GM19035 (cell line): ENCODE measurements at regions not wholly inside any gene's neighbourhood (a gene's known extent, or its start where the extent isn't known, plus 50 kb on each side); places are given as distances from the start of the nearest gene placed in this dataset.

Experiments used
- ATAC-seq: cut with Tn5 transposase; IDR thresholded peaks from one replicate; pipeline ENCODE4 v1.9.1; 2021; ENCODE audit not compliant: unreplicated experiment

DNA sequence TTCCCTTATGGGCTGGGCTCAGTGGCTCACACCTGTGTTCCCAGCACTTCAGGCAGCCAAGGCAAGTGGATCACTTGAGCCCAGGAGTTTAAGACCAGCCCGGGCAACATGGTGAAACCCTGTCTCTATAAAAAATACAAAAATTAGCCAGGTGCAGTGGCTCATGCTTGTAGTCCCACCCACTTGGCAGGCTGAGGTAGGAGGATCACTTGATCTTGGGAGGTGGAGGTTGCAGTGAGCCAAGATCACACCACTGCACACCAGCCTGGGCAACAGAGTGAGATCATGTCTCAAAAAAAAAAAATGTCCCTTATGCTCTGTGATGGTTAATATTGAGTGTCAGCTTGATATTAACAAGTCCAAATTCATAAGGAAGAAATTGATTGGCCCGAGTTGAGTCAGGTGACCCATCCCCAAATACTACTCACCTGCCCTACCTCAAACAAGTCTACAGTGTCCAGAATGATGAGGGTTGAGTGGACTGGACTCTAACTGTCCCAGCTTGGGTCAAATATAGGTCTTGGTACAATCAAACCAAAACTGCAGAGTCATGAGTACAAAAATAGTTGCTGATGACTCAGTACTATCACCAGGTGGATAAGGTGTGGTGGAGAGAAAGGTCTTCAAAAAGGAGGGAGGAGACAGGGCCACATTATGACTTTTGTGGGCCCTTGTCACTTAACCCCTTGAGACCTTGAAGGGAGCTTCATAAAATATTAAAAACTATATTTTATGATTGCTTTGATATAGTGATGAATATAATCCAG, 161.0 kb downstream of the ZNF326 start:
- ATAC-seq = no peak

DNA sequence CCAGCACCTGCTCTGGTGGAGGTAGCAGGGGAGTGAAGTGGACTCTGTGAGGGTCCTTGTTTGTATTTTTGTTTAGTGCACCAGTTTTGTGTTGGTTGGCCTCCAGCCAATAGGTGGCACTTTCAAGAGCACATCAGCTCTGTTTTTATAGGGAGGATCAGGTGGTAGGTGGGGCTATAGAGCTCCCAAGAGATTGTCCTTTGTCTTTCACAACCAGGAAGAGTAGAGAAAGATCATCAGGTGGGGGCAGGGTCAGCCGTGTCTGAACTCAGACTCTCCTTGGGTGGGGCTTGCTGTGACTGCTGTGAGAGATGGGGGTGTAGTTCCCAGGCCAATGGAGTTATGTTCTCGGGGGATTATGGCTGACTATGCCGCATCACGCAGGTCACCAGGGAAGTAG, 159.8 kb downstream of the ZNF326 start:
- no peak for ATAC-seq

DNA sequence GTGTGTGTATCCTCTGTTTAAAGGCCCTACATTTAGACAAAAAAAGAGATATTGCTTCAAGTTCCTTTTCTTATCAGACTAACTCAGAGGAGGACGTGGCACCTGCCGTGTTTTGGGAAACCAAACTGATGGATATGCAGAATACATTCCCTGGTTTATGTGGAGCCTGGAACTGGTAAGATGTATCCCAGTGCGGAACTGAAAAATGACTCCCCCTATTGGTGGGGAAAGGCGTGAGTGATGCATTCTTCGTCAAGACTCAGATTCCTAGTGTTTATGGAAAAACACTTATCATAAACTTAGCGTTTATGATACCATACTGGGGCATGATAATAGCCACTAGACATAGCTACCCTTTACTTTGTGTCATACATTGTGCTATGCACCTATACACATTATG, 154.2 kb downstream of the ZNF326 start:
- ATAC-seq = no peak

DNA sequence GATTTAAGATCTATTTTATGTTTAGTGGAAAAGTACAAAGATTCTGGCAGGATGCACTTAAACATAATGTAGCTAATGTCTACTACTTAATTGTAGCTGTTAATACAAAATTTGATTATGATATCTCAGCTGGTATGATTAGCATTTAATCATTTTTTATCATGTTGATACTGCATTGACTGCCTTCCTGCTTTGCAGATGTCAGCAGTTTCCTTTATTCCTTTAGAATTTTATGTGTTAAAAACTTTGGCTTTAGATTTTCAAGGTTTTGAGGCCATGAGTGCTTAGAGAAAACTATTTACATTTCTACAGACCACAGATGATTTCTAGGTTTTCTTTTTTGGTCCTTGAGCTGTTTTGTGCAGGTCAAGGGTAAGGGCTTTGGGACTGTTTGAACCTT, 152.2 kb downstream of the ZNF326 start:
- ATAC-seq = no peak

DNA sequence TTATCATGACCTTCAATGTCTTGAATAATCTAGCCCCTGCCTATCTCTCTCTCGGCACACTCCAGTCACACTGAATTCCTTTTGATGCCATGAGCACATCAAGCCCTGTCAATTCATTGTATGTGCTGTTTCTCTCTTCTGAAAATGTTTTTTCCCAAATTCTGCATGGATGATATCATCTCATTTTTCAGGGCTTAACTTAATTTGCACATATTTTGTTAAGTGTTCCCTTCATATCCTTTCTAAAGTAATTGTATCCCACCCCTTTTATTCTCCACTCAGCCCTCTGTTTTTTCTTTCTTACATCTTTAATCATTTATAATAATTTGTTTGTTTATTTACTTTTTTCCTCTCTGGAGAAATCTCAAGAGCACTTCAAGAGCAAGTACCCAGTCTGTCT, 149.9 kb downstream of the ZNF326 start:
- no peak for ATAC-seq

DNA sequence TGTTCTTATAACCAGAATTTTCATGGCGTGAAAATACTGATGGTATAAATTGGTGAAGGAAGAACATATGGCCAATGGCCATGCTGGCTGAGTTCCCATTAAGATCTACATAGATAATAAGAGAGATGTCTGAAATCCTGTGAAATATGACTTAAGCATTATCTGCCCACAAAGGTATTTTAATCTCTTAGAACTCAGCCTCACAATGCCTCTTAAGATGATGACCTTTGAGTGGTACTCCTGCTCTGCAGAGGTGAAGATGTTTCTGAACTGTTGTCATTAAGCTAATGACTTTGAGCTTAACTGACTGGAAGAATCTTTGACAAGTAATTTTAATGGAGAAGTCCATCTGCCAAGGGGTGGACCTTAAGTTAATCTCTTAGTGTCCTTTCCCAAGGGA, 148.7 kb downstream of the ZNF326 start:
- ATAC-seq = no peak

DNA sequence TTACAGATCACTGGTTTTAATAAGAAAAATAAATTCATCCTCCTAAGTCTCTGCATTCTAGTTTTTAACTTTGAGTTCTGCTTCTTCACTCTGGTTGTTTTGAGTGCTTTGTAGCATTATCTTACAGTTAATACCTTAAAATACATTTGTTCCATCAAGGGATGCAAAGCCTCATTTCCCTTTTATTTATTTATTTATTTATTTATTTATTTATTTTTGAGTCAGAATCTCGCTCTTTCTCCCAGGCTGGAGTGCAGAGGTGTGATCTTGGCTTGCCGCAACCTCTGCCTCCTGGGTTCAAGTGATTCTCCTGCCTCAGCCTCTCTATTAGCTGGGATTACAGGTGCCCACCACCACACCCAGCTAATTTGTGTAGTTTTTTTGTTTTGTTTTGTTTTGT, 147.8 kb downstream of the ZNF326 start:
- ATAC-seq = no peak

DNA sequence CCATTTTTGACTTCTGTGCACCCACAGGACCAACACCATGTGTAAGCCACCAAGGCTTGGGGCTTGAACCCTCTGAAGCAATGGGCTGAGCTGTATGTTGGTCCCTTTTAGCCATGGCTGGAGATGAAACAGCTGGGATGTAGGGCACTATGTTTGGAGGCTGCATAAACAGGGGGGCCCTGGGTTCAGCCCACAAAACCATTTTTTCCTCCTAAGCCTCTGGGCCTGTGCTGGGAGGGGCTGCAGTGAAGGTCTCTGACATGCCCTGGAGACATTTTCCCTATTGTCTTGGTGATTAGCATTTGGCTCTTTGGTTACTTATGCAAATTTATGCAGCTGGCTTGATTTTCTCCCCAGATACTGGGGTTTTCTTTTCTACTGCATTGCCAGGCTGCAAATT, 144.9 kb downstream of the ZNF326 start:
- no peak for ATAC-seq

DNA sequence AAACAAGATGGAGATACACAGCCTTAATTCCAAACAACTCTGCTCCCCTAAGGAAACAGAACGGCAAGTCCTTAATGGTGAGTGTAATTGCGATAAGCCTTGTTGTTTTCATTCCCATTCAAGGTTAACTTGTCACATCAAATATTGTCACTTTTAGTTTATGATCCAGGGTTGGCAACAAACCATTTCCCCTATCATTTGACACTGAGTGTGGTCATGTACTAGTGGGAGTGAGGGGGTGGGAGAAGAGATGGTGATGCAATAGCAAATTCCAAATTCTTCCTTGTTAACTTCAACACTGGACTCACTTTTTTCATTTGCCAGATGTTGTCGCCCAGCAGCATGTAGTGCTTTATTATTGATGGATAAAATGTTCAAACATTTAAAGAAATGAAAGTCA, 140.4 kb downstream of the ZNF326 start:
- ATAC-seq = no peak

DNA sequence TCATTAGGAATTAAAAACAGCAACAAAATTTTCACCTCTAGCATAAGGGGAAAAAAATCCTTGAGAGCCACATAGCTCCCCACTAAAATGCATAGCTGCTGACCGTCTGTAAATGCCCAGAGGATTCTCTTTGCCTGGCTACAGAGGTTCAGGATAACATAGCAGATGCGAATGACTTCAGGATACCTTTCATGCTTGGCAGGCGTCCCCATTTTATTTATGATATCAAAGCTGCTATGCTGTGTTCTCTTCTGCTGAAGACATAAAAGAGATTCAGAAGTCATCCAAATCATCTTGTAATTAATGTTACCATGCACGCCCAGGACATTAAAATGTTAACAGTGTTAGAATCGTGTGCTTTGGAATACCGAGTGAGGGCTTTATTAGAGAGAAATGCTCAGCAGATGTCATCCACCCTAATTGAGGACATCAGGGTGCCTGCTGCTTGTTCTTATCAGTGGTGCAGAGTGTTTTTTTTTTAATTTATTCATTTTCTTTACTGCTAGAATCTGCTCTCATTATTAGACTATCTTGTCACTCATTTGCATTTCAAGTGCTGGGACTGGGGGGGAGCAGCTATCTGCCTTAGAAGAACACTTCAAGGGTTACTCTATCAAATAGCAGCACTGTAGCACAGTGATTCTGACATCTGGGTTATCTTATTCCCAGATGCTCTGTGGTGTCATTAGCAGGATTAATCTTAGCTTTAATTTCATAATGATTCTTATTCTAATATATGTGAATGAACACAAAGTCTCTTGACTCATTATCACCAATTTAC, 139.5 kb downstream of the ZNF326 start:
- ATAC-seq = no peak

DNA sequence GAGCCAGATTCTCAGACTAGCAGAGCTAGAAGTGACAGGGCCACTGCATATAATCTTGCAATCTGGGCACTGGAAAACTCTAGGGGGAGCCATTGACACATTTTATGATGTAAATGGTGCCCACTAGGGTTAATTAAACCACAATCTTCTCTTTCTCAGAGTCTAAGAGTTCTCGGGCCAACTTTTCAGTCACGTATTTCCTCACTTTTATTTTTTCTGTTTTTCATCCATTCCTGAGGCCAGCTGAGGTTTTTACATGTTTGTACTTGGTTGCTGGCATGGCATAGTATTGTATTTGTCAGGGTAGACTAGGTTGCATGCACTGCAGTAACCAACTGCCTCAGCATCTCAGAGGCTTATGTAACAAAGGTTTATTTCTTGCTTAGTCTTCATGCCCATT, 138.2 kb downstream of the ZNF326 start:
- peak; percentile 52 for ATAC-seq

DNA sequence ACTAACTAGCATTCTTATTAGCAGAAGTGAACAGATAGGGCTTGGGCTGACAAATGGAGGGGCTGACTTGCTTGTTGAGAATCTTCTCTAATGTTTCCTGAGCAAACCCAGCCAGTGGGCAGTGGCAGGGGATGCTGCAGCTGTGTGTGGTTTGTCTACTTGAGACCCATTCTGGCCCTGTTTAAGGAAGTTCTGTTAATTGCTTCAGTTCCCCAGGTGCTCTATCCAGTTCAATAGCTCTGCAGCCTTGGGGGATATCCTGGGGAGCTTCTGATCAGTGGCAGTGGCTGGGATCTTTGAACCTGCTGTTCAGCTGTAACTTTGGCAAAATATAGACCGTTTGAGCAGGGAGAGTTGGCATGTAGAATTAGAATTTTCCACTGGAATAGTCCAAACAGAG, 137.4 kb downstream of the ZNF326 start:
- no peak for ATAC-seq

DNA sequence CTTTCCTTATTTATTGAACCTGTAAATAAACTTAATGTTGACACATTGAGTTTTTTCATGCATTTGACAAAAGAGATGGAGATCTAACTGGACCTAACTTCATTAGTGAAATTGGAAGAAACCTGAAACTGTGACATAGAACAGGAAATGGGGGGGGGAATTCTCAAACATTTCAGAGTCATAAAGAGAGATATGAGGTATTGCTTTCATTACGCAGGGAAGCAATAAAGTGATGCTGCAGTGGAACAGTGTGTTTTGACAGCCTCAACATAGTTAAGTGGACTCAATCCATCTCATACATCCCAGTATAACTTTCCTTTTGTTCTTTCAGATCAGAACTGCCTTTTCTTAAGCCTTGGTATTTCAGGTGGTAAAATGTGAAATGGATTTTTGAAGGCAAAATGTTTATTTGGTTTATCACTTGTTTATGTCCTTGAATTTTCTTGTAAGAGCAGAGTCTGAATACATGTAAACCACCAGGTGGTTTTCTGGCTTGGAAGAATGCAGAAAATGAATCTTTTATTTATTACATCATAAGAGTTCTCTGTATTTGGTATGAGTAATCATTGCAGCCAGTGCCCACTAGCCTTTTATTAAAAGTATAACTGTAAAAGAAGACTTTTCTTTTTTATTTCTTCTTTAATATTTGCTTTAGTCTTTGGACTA, 132.5 kb downstream of the ZNF326 start:
- peak; percentile 54 for ATAC-seq

DNA sequence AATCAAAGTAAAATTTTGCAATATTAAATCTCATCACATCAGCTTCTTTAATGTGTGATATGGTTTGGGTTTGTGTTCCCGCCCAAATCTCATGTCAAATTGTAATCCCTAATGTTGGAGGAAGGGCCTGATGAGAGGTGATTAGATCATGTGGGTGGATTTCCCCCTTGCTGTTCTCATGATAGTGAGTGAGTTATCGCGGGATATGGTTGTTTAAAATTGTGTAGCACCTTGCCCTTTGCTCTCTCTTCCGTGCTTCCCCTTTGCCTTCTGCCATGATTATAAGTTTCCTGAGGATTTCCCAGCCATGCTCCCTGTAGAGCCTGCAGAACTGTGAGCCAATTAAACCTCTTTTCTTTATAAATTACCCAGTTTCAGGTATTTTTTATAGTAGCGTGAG, 131.9 kb downstream of the ZNF326 start:
- no peak for ATAC-seq

DNA sequence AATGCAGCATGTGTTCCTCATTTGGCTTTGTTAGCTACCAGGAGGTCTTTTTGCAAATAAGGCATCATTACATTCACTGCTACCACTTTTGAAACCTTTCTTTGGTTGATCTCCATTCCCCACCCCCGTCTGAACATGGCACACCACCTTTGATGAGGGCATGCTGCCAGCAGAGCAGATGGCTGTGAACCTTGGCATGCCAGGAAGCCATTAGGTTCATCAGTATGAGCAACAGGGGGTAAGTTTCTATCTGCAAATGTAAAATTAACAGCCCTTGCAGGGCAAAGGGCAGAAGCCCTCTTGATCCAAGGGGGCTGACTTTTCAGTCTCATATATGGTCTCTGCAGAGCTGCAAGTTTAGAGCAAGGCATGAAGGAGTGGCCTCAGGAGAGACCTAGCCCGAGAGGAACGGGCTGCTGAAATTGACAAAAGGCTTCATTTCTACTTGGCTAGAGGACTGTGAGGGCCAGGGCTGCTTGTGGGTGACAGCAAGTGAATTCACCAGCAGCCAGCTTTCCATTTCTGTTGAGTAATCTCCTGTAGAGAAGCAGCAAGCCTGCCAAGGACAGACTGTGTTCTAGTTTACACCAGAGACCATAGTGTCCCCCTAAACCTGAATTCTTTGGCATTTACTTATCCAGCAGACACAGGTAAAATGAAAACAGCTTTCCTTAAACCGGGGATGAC, 127.9 kb downstream of the ZNF326 start:
- ATAC-seq = no peak

DNA sequence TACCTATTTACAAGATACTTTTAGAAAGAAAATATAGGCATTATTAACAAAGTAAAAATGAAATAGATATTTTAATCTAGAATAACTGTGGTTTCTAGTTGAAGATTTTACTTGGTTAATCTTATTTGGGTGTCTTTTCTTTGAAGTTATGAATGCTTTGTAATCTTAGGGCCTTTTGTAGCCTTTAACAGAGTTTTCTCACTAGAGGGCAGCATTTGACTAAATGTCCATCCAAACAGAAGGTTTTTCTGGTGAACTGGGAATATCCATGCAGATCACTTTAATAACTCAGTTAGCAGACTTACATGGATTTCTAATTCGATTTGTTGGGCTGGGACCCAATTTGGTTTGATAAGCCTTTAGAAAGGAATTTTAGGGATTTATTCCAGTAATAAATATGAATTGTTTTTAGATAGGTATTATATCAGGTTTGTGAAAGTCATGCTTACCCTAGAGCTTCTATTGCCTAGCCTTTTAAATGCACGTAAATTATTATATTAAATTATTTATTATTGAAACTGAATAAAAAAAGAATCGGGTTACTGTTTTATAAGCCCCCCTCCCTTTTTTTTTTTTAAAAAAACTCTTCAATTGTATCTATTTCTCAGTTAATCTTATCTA, 119.7 kb downstream of the ZNF326 start:
- no peak for ATAC-seq

DNA sequence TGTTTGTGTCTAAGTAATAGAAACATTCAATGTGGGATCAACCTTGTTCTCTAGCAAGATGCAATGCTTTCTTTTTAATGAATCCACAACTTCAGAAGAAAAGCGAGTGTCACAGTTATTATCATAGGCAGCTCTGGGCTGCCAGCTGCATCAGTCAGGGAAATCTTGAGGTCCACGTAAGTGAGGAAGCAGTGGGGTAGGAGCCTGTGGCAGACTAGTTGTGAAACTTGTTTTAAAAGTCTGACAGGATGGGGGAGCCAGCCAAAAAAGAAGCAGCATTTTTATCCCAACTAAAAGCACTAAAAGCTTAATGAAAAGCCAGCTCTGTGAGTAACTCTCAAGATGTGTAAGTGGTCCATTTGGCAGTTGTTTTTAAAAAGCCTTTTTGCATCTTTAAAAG, 113.1 kb downstream of the ZNF326 start:
- ATAC-seq = no peak

DNA sequence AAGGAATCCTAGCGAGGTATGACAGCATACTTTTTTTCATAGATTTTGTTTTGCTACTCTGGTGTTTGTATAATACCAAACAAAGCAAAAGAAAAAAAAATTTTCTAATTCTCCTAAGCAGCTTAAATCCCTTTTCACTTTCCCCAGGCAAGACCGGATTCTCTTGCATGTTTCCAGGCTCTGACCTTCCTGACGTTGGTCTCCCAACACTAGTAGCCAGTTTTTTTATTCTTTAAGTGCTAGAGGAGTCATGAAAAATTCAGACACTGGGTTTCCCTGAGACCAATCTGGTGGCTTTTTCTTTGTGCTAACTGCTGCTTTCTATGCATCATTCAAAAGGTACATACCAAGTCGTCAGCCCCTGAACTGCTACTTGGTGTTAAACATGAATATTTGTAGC, 111.4 kb downstream of the ZNF326 start:
- no peak for ATAC-seq

DNA sequence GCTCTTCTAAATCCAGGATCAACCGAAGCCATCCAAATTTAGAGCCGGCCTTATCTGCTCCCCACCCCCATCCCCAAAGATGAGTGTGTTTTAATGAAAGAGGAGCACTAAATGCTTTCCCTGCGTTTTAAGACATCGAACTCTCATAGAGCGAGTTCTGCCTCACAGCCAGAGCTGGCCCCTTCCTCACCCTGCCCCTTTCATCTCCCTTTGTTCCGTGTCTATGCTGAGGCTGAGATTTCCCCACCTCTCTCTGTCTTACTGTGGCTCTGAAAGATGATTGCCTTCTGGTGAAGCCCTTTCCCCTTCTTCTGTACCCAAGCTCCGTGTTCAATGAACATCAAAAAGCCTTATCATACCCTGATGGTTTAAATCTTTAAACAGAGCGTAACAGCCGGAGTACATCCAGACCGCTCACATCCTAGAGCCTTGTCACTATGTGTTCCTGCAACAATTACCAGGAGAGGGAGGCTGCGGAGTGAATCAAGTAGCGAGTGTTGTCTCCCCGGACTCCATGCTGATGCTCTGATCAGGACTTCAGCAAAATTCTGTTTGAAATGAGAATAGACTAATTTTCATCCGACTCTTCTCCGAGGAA, 110.1 kb downstream of the ZNF326 start:
- ATAC-seq = no peak

DNA sequence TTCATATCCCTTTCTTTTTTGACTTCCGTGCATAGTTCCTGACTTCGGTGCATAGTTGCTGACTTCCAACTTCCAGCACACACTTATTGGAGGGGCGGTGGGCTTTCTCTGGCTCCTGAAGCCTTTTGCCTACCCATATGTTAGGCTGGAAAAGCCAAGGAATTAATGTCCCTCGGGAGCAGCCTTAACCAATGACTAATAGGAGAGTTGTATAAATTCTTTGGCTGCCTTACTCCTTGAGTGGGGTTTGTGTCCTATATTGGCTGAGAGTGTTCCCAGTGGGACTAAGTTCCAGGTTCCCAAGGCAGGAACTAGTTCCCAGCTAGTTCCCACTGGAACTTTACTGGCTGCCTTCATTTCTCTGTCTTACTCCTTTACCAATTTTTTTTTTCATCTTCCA, 105.7 kb downstream of the ZNF326 start:
- no peak for ATAC-seq

DNA sequence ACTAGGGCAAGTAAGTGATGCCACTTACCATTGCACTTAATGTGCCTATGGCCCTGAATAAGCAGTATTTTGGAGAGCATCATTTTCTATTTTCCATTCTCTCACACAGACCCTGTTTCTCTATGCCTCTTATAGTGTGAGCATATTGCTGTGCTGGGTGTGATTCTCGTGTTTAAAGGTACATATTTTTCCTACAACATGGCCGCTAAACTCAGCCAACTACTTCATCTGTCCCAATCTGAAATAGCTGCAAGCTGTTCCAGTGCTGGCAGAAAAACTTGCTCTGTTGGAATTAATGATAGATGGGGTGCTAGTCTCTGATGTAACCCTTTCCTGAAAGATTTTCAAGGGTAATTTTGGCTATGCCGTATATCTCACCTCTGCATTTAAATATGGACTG, 97.5 kb downstream of the ZNF326 start:
- no peak for ATAC-seq
